B cell (primary cell): ENCODE measurements at regions not wholly inside any gene's neighbourhood (a gene's known extent, or its start where the extent isn't known, plus 50 kb on each side); places are given as distances from the start of the nearest gene placed in this dataset.

Experiments
- EZH2 ChIP-seq: IDR thresholded peaks from 2 replicates; pipeline ENCODE4 v1.6.1; 2012; ENCODE audit warnings: borderline replicate concordance, low read depth, mild to moderate bottlenecking, moderate library complexity, low read length; ENCODE audit not compliant: insufficient read depth, poor library complexity, severe bottlenecking
- TF ChIP-seq, protein P1 (sequence below): fragments of 200-600 bp; IDR thresholded peaks from one replicate; pipeline ENCODE4 v1.8.0; 2022; ENCODE audit warnings: antibody characterized with exemption, mild to moderate bottlenecking

GRCh38 chr12:105967038-105967776 is 171.5 kb downstream of the NUAK1 start:
- TF ChIP-seq, protein P1, sequence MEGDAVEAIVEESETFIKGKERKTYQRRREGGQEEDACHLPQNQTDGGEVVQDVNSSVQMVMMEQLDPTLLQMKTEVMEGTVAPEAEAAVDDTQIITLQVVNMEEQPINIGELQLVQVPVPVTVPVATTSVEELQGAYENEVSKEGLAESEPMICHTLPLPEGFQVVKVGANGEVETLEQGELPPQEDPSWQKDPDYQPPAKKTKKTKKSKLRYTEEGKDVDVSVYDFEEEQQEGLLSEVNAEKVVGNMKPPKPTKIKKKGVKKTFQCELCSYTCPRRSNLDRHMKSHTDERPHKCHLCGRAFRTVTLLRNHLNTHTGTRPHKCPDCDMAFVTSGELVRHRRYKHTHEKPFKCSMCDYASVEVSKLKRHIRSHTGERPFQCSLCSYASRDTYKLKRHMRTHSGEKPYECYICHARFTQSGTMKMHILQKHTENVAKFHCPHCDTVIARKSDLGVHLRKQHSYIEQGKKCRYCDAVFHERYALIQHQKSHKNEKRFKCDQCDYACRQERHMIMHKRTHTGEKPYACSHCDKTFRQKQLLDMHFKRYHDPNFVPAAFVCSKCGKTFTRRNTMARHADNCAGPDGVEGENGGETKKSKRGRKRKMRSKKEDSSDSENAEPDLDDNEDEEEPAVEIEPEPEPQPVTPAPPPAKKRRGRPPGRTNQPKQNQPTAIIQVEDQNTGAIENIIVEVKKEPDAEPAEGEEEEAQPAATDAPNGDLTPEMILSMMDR: no peak
- TF ChIP-seq EZH2: no peak
